Psoas muscle (tissue), 7 donors: ENCODE measurements at regions not wholly inside any gene's neighbourhood (a gene's known extent, or its start where the extent isn't known, plus 50 kb on each side); places are given as distances from the start of the nearest gene placed in this dataset.

Experiments used
- ATAC-seq, 4 donors: fragments of 200-7000 bp; cut with Tn5 transposase; one replicate each; pipeline ENCODE4 v1.9.1; 2020; ENCODE audit warnings: moderate library complexity in 3 of 4, mild to moderate bottlenecking in 2 of 4
- DNase-seq, 2 donors: peaks; one replicate each; pipeline ENCODE4 v3.0.0-alpha.2; 2020
- H3K27ac ChIP-seq: fragments of 200-600 bp; one replicate; pipeline ENCODE4 v1.8.0; 2022
- H3K27me3 ChIP-seq, 3 donors: fragments of 200-600 bp in 1 of 3; one replicate each; pipeline versions ENCODE4 v1.6.1 to v1.8.0; 2013 to 2022; ENCODE audit warnings: low read length in 2 of 3, mild to moderate bottlenecking in 2 of 3, moderate library complexity in 1 of 3; ENCODE audit not compliant: insufficient read depth in 3 of 3
- H3K36me3 ChIP-seq, 2 donors: fragments of 200-600 bp in 1 of 2; one replicate each; pipeline versions ENCODE4 v1.6.1 to v1.8.0; 2013 to 2022; ENCODE audit warnings: low read depth in 1 of 2, mild to moderate bottlenecking in 1 of 2, moderate library complexity in 1 of 2; ENCODE audit not compliant: insufficient read depth in 1 of 2
- H3K4me1 ChIP-seq: fragments of 200-600 bp; one replicate; pipeline ENCODE4 v1.8.0; 2022
- H3K4me3 ChIP-seq: fragments of 200-600 bp; one replicate; pipeline ENCODE4 v1.8.0; 2022; ENCODE audit warnings: mild to moderate bottlenecking
- H3K9me3 ChIP-seq: fragments of 200-600 bp; one replicate; pipeline ENCODE4 v1.8.0; 2022
- WGBS, 3 donors: extraction: QIAGEN DNeasy Blood & Tissue Kit; methylation state at CpG; one replicate each; pipeline versions ENCODE4 v1.1.6 to v1.1.7; 2013; 5-methylcytosine and 5-hydroxymethylcytosine counted together
- intact Hi-C, 2 donors: fragments of 100-400 bp; cut with DNase I; formaldehyde crosslinking; loops; one replicate each; pipeline versions ENCODE4 v1.11.0 to v1.14.2; 2022
- TF ChIP-seq, protein P1 (sequence below): fragments of 200-600 bp; IDR thresholded peaks from one replicate; pipeline ENCODE4 v1.8.0; 2022; ENCODE audit warnings: antibody characterized with exemption
- donor health status: healthy with polysubstance abuse.
- donor health status: DM: no; HTN: no; CAD: no; lungs with moderate emphysema.
- donor health status: Bipolar disorder and iron deficiency.
- donor health status: healthy.
- donor health status: DM: yes; HTN: yes; CAD: no.
- donor health status: DM: no; HTN: no; CAD: no.
- donor health status: DM: yes; HTN: yes; CAD: no.

DNA sequence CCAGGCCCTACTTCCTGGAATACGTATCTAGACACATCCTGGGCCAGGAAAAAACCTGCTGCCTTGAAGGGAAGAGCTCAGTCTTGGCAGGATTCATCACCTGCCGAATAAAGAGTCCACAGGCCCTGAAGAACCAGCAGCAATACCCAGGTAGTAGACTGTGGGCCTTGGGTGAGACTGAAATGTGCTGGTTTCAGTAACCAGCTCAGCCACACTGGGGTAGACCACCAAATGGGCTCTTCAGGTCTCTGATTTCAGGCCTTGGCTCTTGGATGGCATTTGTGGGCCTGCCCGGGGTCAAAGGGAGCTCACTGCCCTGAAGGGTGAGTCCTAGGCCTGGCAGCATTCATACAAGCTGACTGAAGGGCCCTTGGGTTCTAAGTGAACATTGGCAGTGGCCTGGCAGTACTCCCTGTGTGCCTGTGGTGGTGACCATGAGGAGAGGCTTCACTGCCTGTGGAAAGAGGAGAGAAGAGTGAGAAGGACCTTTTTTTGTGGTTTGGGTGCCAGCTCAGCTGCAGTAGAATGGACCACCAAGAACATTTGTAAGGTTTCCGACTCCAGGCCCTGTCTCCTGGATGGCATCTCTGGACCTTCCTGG lies 175.1 kb downstream of the ANKRD30B start:
- Histone ChIP-seq H3K4me3 (no peak overlapping the region), H3K9me3 (no peaks in the 10 kb centered on the region), H3K27ac (no peak overlapping the region), H3K27me3 (no peaks in the 10 kb centered on the region), H3K4me1 (no peaks in the 10 kb centered on the region), H3K36me3 (no peaks in the 10 kb centered on the region)
- intact Hi-C loops, result no loop called here
- TF ChIP-seq, protein P1, sequence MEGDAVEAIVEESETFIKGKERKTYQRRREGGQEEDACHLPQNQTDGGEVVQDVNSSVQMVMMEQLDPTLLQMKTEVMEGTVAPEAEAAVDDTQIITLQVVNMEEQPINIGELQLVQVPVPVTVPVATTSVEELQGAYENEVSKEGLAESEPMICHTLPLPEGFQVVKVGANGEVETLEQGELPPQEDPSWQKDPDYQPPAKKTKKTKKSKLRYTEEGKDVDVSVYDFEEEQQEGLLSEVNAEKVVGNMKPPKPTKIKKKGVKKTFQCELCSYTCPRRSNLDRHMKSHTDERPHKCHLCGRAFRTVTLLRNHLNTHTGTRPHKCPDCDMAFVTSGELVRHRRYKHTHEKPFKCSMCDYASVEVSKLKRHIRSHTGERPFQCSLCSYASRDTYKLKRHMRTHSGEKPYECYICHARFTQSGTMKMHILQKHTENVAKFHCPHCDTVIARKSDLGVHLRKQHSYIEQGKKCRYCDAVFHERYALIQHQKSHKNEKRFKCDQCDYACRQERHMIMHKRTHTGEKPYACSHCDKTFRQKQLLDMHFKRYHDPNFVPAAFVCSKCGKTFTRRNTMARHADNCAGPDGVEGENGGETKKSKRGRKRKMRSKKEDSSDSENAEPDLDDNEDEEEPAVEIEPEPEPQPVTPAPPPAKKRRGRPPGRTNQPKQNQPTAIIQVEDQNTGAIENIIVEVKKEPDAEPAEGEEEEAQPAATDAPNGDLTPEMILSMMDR, result no peak
- ATAC-seq, result no peak
- DNase-seq, result no peak
- 59 to 71% (median 65%) methylated on average over 4 of the region's 4 CpGs for WGBS, 3 donors

DNA sequence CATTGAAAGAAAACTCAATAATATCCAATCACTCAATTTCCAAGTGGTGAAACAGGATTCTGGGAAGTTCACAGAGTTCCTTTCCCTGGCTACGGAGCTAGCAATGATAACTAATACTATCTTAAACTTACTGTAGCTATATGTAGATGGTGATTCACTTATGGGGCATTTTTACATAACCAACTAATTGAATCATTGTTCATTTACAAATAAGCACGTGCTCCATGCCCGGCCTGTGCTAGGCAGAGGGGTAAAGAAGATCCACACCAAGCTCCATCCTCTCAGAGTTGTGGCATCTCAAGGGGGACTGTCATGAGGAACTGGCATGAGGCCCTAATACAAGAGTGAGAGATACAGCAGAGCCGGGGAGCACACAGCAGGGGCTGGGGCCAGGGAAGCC lies 176.3 kb downstream of the ANKRD30B start:
- Histone ChIP-seq H3K36me3 (no peaks in the 10 kb centered on the region), H3K27ac (no peak overlapping the region), H3K4me3 (no peak overlapping the region), H3K27me3 (no peaks in the 10 kb centered on the region), H3K9me3 (no peaks in the 10 kb centered on the region), H3K4me1 (no peaks in the 10 kb centered on the region)
- 70 to 89% (median 78%) methylated on average over 4 of the region's 4 CpGs for WGBS, 3 donors
- no peak for DNase-seq
- TF ChIP-seq, protein P1, result no peak
- intact Hi-C loops, result no loop called here
- ATAC-seq, result peak in 1 of 4 donors; percentile 48

DNA sequence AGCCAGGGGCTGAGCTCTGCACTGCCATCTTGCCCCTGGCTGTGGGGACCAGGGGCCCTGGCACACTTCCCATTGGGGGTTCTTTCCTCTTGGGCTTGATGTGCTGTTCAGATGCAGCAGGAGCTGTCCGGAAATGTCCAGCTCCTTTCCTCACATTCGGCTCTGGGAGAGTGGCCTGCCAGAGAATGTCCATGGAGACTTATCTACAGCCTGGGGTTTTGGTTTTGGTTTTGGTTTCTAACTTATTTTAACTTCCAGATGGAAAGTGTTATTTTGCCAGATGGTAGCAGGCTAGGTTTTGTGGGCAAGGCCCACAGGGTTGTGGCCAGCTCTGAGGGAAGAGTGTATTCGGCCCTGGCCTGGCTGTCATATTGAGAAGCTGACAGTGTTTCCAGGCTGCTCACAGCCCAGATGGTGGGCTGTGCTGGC lies 177.3 kb downstream of the ANKRD30B start:
- Histone ChIP-seq H3K4me3 (no peak overlapping the region), H3K27me3 (no peaks in the 10 kb centered on the region), H3K4me1 (no peaks in the 10 kb centered on the region), H3K27ac (no peak overlapping the region), H3K36me3 (no peaks in the 10 kb centered on the region), H3K9me3 (no peaks in the 10 kb centered on the region)
- intact Hi-C loops, result no loop called here
- ATAC-seq (no peak), DNase-seq (no peak)
- TF ChIP-seq, protein P1, result no peak
- WGBS, 3 donors, result 45 to 74% (median 54%) methylated on average over 3 of the region's 3 CpGs

DNA sequence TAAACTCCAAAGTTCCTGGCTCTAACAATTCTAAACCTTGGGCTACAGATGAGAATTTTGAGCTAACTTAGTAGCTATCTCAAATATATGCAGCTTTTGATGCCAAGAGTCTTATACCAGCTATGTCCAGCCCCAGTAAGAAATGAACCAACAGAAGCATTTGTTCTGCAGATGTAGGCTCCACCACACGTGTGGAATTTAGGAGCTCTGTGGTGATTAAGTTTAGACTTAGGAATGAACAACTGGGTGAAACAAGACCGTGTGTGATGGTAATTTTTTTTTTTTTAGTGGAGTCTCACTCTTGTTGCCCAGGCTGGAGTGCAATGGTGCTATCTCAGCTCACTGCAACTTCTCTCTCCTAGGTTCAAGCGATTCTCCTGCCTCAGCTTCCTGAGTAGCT lies 179.7 kb downstream of the ANKRD30B start:
- Histone ChIP-seq H3K27ac (no peak overlapping the region), H3K9me3 (no peaks in the 10 kb centered on the region), H3K4me3 (no peak overlapping the region), H3K4me1 (no peaks in the 10 kb centered on the region), H3K36me3 (no peaks in the 10 kb centered on the region), H3K27me3 (no peaks in the 10 kb centered on the region)
- 56 to 66% (median 56%) methylated on average over 3 of the region's 3 CpGs for WGBS, 3 donors
- TF ChIP-seq, protein P1, result no peak
- no peak for DNase-seq
- intact Hi-C loops, result no loop called here
- no peak for ATAC-seq

DNA sequence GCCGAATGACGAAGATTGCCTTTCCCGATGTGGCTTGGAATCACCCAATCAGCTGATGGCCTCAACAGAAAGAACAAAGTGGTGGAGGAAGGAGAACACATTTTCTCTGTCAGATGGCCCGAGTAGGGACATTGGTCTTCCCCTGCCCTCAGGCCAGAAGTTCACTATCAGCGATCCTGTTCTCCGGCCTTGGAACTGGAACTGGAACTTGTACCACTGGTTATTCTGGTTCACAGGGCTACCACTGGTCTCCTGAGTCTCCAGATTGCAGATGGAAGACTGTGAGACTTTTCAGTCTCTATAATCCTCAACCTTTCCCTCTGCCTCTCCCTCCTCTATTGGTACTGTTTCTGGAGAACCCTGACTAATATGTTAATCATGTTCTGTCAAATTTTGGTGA lies 180.4 kb downstream of the ANKRD30B start:
- DNase-seq (no peak), ATAC-seq (no peak)
- WGBS, 3 donors, result 90 to 93% (median 92%) methylated on average over 6 of the region's 6 CpGs
- Histone ChIP-seq H3K27ac (no peak overlapping the region), H3K27me3 (no peaks in the 10 kb centered on the region), H3K4me3 (no peak overlapping the region), H3K4me1 (no peaks in the 10 kb centered on the region), H3K9me3 (no peaks in the 10 kb centered on the region), H3K36me3 (no peaks in the 10 kb centered on the region)
- intact Hi-C loops, result no loop called here
- TF ChIP-seq, protein P1, result no peak
